ENCODE measurements at regions not wholly inside any gene's neighbourhood (a gene's known extent, or its start where the extent isn't known, plus 50 kb on each side); places are given as distances from the start of the nearest gene placed in this dataset.
"Not testable (repeated sequence)": the region's sequence is repeated elsewhere in the genome, so short reads cannot be mapped to it uniquely, and the experiment has no call there.

GRCh38 chr14:34085695-34086094 is 134.8 kb upstream of the EGLN3 start:
- Histone ChIP-seq H3K4me1 (ENCODE audit: control insufficient read depth in 3 of 3, insufficient read depth in 2 of 3, low read depth in 1 of 3, low read length in 2 of 3) (peaks cover 0 to 9% (median 2%) of the 10 kb centered on the region in 3 donors), H3K36me3 (ENCODE audit: control insufficient read depth in 3 of 3, insufficient read depth in 2 of 3, low read depth in 1 of 3, low read length in 3 of 3) (no peaks in the 10 kb centered on the region), H3K27ac (ENCODE audit: low read depth in 1 of 3, low read length in 2 of 3) (no peak overlapping the region), H3K4me3 (ENCODE audit: low read depth in 1 of 3, low read length in 3 of 3) (no peak overlapping the region), H3K9me3 (ENCODE audit: control insufficient read depth in 2 of 2, insufficient read depth in 1 of 2, low read depth in 1 of 2, low read length in 1 of 2) (peaks cover 0 to 6% of the 10 kb centered on the region in 2 donors), H3K27me3 (ENCODE audit: control insufficient read depth in 3 of 3, insufficient read depth in 3 of 3, low read length in 3 of 3) (peaks cover 0 to 2% (median 0%) of the 10 kb centered on the region in 3 donors)
- DNase-seq = no peak
- FAIRE-seq = no peak
- 80 to 94% (median 86%) methylated on average over 1 of the region's 1 CpG for WGBS, 3 donors

- DNase-seq (peak; percentile 36 to 61), FAIRE-seq (no peak)
- Histone ChIP-seq H3K9me3 (ENCODE audit: control insufficient read depth in 2 of 2, insufficient read depth in 1 of 2, low read depth in 1 of 2, low read length in 1 of 2) (no peaks in the 10 kb centered on the region), H3K27me3 (ENCODE audit: control insufficient read depth in 3 of 3, insufficient read depth in 3 of 3, low read length in 3 of 3) (peaks cover 0 to 2% (median 0%) of the 10 kb centered on the region in 3 donors), H3K27ac (ENCODE audit: low read depth in 1 of 3, low read length in 2 of 3) (peak overlapping the region in 2 of 3 donors; percentile 19 to 50), H3K4me3 (ENCODE audit: low read depth in 1 of 3, low read length in 3 of 3) (no peak overlapping the region), H3K4me1 (ENCODE audit: control insufficient read depth in 3 of 3, insufficient read depth in 2 of 3, low read depth in 1 of 3, low read length in 2 of 3) (peaks cover 0 to 9% (median 2%) of the 10 kb centered on the region in 3 donors), H3K36me3 (ENCODE audit: control insufficient read depth in 3 of 3, insufficient read depth in 2 of 3, low read depth in 1 of 3, low read length in 3 of 3) (no peaks in the 10 kb centered on the region)
- WGBS, 3 donors = 8 to 38% (median 18%) methylated on average over 6 of the region's 6 CpGs
Observed at GRCh38 chr14:34081576-34082136, 130.8 kb upstream of the EGLN3 start.

GRCh38 chr14:34081101-34081575 is 130.3 kb upstream of the EGLN3 start:
- FAIRE-seq (no peak), DNase-seq (no peak)
- Histone ChIP-seq H3K36me3 (ENCODE audit: control insufficient read depth in 3 of 3, insufficient read depth in 2 of 3, low read depth in 1 of 3, low read length in 3 of 3) (no peaks in the 10 kb centered on the region), H3K27ac (ENCODE audit: low read depth in 1 of 3, low read length in 2 of 3) (peak overlapping the region in 2 of 3 donors; percentile 19 to 50), H3K27me3 (ENCODE audit: control insufficient read depth in 3 of 3, insufficient read depth in 3 of 3, low read length in 3 of 3) (peaks cover 0 to 2% (median 0%) of the 10 kb centered on the region in 3 donors), H3K4me3 (ENCODE audit: low read depth in 1 of 3, low read length in 3 of 3) (no peak overlapping the region), H3K4me1 (ENCODE audit: control insufficient read depth in 3 of 3, insufficient read depth in 2 of 3, low read depth in 1 of 3, low read length in 2 of 3) (peaks cover 0 to 9% (median 2%) of the 10 kb centered on the region in 3 donors), H3K9me3 (ENCODE audit: control insufficient read depth in 2 of 2, insufficient read depth in 1 of 2, low read depth in 1 of 2, low read length in 1 of 2) (no peaks in the 10 kb centered on the region)
- 44 to 73% (median 66%) methylated on average over 6 to 7 of the region's 7 CpGs for WGBS, 3 donors

GRCh38 chr14:34079643-34080042 is 128.8 kb upstream of the EGLN3 start:
- DNase-seq; H3K27me3 ChIP-seq (ENCODE audit: control insufficient read depth in 3 of 3, insufficient read depth in 3 of 3, low read length in 3 of 3); H3K27ac ChIP-seq (ENCODE audit: low read depth in 1 of 3, low read length in 2 of 3); H3K9me3 ChIP-seq (ENCODE audit: control insufficient read depth in 2 of 2, insufficient read depth in 1 of 2, low read depth in 1 of 2, low read length in 1 of 2); H3K4me1 ChIP-seq (ENCODE audit: control insufficient read depth in 3 of 3, insufficient read depth in 2 of 3, low read depth in 1 of 3, low read length in 2 of 3); H3K36me3 ChIP-seq (ENCODE audit: control insufficient read depth in 3 of 3, insufficient read depth in 2 of 3, low read depth in 1 of 3, low read length in 3 of 3); H3K4me3 ChIP-seq (ENCODE audit: low read depth in 1 of 3, low read length in 3 of 3); FAIRE-seq: not testable (repeated sequence)
- WGBS, 3 donors = 87 to 96% (median 95%) methylated on average over 2 of the region's 4 CpGs

- 82 to 89% (median 89%) methylated on average over 12 of the region's 12 CpGs for WGBS, 3 donors
- H3K4me1 ChIP-seq (ENCODE audit: control insufficient read depth in 3 of 3, insufficient read depth in 2 of 3, low read depth in 1 of 3, low read length in 2 of 3) = peaks cover 0 to 9% (median 2%) of the 10 kb centered on the region in 3 donors
- no peaks in the 10 kb centered on the region for H3K27me3 ChIP-seq (ENCODE audit: control insufficient read depth in 3 of 3, insufficient read depth in 3 of 3, low read length in 3 of 3)
- no peak overlapping the region for H3K4me3 ChIP-seq (ENCODE audit: low read depth in 1 of 3, low read length in 3 of 3)
- no peak for DNase-seq
- H3K27ac ChIP-seq (ENCODE audit: low read depth in 1 of 3, low read length in 2 of 3) = no peak overlapping the region
- H3K9me3 ChIP-seq (ENCODE audit: control insufficient read depth in 2 of 2, insufficient read depth in 1 of 2, low read depth in 1 of 2, low read length in 1 of 2) = no peaks in the 10 kb centered on the region
- no peaks in the 10 kb centered on the region for H3K36me3 ChIP-seq (ENCODE audit: control insufficient read depth in 3 of 3, insufficient read depth in 2 of 3, low read depth in 1 of 3, low read length in 3 of 3)
- no peak for FAIRE-seq
Observed at GRCh38 chr14:34078117-34078743, 127.4 kb upstream of the EGLN3 start.

GRCh38 chr14:34075826-34076225 is 125.0 kb upstream of the EGLN3 start:
- H3K4me1 ChIP-seq (ENCODE audit: control insufficient read depth in 3 of 3, insufficient read depth in 2 of 3, low read depth in 1 of 3, low read length in 2 of 3) = no peaks in the 10 kb centered on the region
- FAIRE-seq = no peak
- WGBS, 3 donors = 53 to 90% (median 63%) methylated on average over 1 of the region's 1 CpG

GRCh38 chr14:34075042-34075744 is 124.3 kb upstream of the EGLN3 start:
- no peaks in the 10 kb centered on the region for H3K4me1 ChIP-seq (ENCODE audit: control insufficient read depth in 3 of 3, insufficient read depth in 2 of 3, low read depth in 1 of 3, low read length in 2 of 3)
- no peaks in the 10 kb centered on the region for H3K27me3 ChIP-seq (ENCODE audit: control insufficient read depth in 3 of 3, insufficient read depth in 3 of 3, low read length in 3 of 3)
- WGBS, 3 donors = 63 to 77% (median 66%) methylated on average over 3 of the region's 3 CpGs
- no peak overlapping the region for H3K4me3 ChIP-seq (ENCODE audit: low read depth in 1 of 3, low read length in 3 of 3)
- no peak overlapping the region for H3K27ac ChIP-seq (ENCODE audit: low read depth in 1 of 3, low read length in 2 of 3)
- DNase-seq (no peak), FAIRE-seq (no peak)
- H3K9me3 ChIP-seq (ENCODE audit: control insufficient read depth in 2 of 2, insufficient read depth in 1 of 2, low read depth in 1 of 2, low read length in 1 of 2) = no peaks in the 10 kb centered on the region
- H3K36me3 ChIP-seq (ENCODE audit: control insufficient read depth in 3 of 3, insufficient read depth in 2 of 3, low read depth in 1 of 3, low read length in 3 of 3) = no peaks in the 10 kb centered on the region

More at GRCh38 chr14:34075826-34076225, 125.0 kb upstream of the EGLN3 start:
- no peaks in the 10 kb centered on the region for H3K36me3 ChIP-seq (ENCODE audit: control insufficient read depth in 3 of 3, insufficient read depth in 2 of 3, low read depth in 1 of 3, low read length in 3 of 3)
- no peaks in the 10 kb centered on the region for H3K9me3 ChIP-seq (ENCODE audit: control insufficient read depth in 2 of 2, insufficient read depth in 1 of 2, low read depth in 1 of 2, low read length in 1 of 2)
- H3K27ac ChIP-seq (ENCODE audit: low read depth in 1 of 3, low read length in 2 of 3) = no peak overlapping the region
- no peak for DNase-seq
- H3K27me3 ChIP-seq (ENCODE audit: control insufficient read depth in 3 of 3, insufficient read depth in 3 of 3, low read length in 3 of 3) = no peaks in the 10 kb centered on the region
- H3K4me3 ChIP-seq (ENCODE audit: low read depth in 1 of 3, low read length in 3 of 3) = no peak overlapping the region

- 85 to 89% (median 88%) methylated on average over 1 of the region's 1 CpG for WGBS, 3 donors
- Histone ChIP-seq H3K27me3 (ENCODE audit: control insufficient read depth in 3 of 3, insufficient read depth in 3 of 3, low read length in 3 of 3) (no peaks in the 10 kb centered on the region), H3K4me3 (ENCODE audit: low read depth in 1 of 3, low read length in 3 of 3) (no peak overlapping the region), H3K36me3 (ENCODE audit: control insufficient read depth in 3 of 3, insufficient read depth in 2 of 3, low read depth in 1 of 3, low read length in 3 of 3) (no peaks in the 10 kb centered on the region), H3K4me1 (ENCODE audit: control insufficient read depth in 3 of 3, insufficient read depth in 2 of 3, low read depth in 1 of 3, low read length in 2 of 3) (no peaks in the 10 kb centered on the region), H3K27ac (ENCODE audit: low read depth in 1 of 3, low read length in 2 of 3) (no peak overlapping the region), H3K9me3 (ENCODE audit: control insufficient read depth in 2 of 2, insufficient read depth in 1 of 2, low read depth in 1 of 2, low read length in 1 of 2) (peaks cover 0 to 2% of the 10 kb centered on the region in 2 donors)
- FAIRE-seq (no peak), DNase-seq (no peak)
Observed at GRCh38 chr14:34072921-34073320, 122.0 kb upstream of the EGLN3 start.
